ENCODE measurements at regions not wholly inside any gene's neighbourhood (a gene's known extent, or its start where the extent isn't known, plus 50 kb on each side); places are given as distances from the start of the nearest gene placed in this dataset.
A peak's percentile ranks its signal among the peaks of the same experiment; 100 is the strongest.
"Not testable (repeated sequence)": the region's sequence is repeated elsewhere in the genome, so short reads cannot be mapped to it uniquely, and the experiment has no call there.

GRCh38 chr5:54404568-54404967 lies 50.9 kb upstream of the HSPB3 start:
- no peak for DNase-seq

GRCh38 chr5:54403885-54404416 lies 51.5 kb upstream of the HSPB3 start:
- no peak for DNase-seq

GRCh38 chr5:54403121-54403520 lies 52.4 kb upstream of the HSPB3 start:
- no peak for DNase-seq

GRCh38 chr5:54401515-54401914 lies 54.0 kb upstream of the HSPB3 start:
- DNase-seq, result no peak

- DNase-seq, result no peak
Measured at GRCh38 chr5:54398191-54398590, 57.3 kb upstream of the HSPB3 start.

- no peak for DNase-seq
Measured at GRCh38 chr5:54397420-54397819, 58.1 kb upstream of the HSPB3 start.

GRCh38 chr5:54393007-54393406 lies 62.5 kb upstream of the HSPB3 start:
- DNase-seq, result not testable (repeated sequence)

- DNase-seq, result no peak
Measured at GRCh38 chr5:54390539-54391031, 64.9 kb upstream of the HSPB3 start.

- peak; percentile 44 for DNase-seq
Measured at GRCh38 chr5:54390015-54390414, 65.5 kb upstream of the HSPB3 start.

- not testable (repeated sequence) for DNase-seq
Measured at GRCh38 chr5:54389399-54389798, 66.1 kb upstream of the HSPB3 start.

- DNase-seq, result no peak
Measured at GRCh38 chr5:54388811-54389210, 66.7 kb upstream of the HSPB3 start.

GRCh38 chr5:54388409-54388808 lies 67.1 kb upstream of the HSPB3 start:
- DNase-seq, result no peak

- DNase-seq, result no peak
Measured at GRCh38 chr5:54387659-54388232, 67.8 kb upstream of the HSPB3 start.

- no peak for DNase-seq
Measured at GRCh38 chr5:54387031-54387430, 68.5 kb upstream of the HSPB3 start.

- DNase-seq, result no peak
Measured at GRCh38 chr5:54385994-54386393, 69.5 kb upstream of the HSPB3 start.

GRCh38 chr5:54384356-54384933 lies 71.1 kb upstream of the HSPB3 start:
- DNase-seq, result no peak

GRCh38 chr5:54383941-54384340 lies 71.6 kb upstream of the HSPB3 start:
- no peak for DNase-seq

- no peak for DNase-seq
Measured at GRCh38 chr5:54383225-54383901, 72.1 kb upstream of the HSPB3 start.

GRCh38 chr5:54381319-54381718 lies 70.9 kb upstream of the ARL15 start:
- DNase-seq, result not testable (repeated sequence)

GRCh38 chr5:54379590-54379989 lies 69.2 kb upstream of the ARL15 start:
- DNase-seq, result no peak

- no peak for DNase-seq
Measured at GRCh38 chr5:54378707-54379106, 68.3 kb upstream of the ARL15 start.

GRCh38 chr5:54377339-54377738 lies 67.0 kb upstream of the ARL15 start:
- DNase-seq, result not testable (repeated sequence)

GRCh38 chr5:54370982-54371381 lies 60.6 kb upstream of the ARL15 start:
- no peak for DNase-seq

- DNase-seq, result no peak
Measured at GRCh38 chr5:54367844-54368243, 57.5 kb upstream of the ARL15 start.

Measured in NCI-H1092 (cell line).